ENCODE measurements at regions not wholly inside any gene's neighbourhood (a gene's known extent, or its start where the extent isn't known, plus 50 kb on each side); places are given as distances from the start of the nearest gene placed in this dataset.

DNA sequence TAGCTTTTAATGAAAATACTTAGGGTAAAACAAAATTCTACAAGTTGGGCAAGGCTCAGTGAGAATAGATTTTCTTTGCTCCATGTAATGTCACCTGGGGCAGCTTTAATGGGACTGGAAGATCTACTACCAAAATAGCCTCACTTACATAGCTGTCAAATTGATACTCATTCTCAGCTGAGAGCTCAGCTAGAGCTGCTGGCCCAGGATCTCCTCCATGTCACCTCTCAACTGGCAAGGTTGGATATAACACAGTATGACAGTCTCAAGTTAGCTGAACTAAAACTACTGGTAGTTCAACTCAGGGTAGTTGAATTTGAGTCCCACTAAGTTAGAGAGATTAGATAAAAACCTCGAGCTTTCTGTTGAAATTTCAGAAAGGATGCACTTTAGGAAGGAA, 218.5 kb upstream of the PLSCR5 start:
- Histone ChIP-seq H3K27ac (ENCODE audit: control insufficient read depth, insufficient read depth) (no peak overlapping the region), H3K4me2 (ENCODE audit: control insufficient read depth, insufficient read depth) (no peak overlapping the region), H4K20me1 (ENCODE audit: control insufficient read depth, insufficient read depth) (no peaks in the 10 kb centered on the region), H3K79me2 (ENCODE audit: control insufficient read depth, insufficient read depth, low read length) (no peaks in the 10 kb centered on the region), H2AFZ (ENCODE audit: control insufficient read depth, low read depth, low read length) (no peak overlapping the region), H3K27me3 (replicated peaks in 1 of 2; ENCODE audit: control insufficient read depth in 2 of 2, insufficient read depth in 2 of 2, low read length in 1 of 2) (no peaks in the 10 kb centered on the region), H3K4me3 (no peak overlapping the region), H3K4me1 (ENCODE audit: control insufficient read depth, insufficient read depth, low read length) (no peaks in the 10 kb centered on the region), H3K36me3 (ENCODE audit: control insufficient read depth in 2 of 2, insufficient read depth in 2 of 2, low read length in 1 of 2) (no peaks in the 10 kb centered on the region), H3K9ac (ENCODE audit: control insufficient read depth, insufficient read depth, low read length) (no peak overlapping the region), H3K9me3 (replicated peaks; ENCODE audit: control insufficient read depth, insufficient read depth, low read length) (no peaks in the 10 kb centered on the region)
- in situ Hi-C loops (cut with MboI), result no loop called here
- ChIA-PET SMC1A (ENCODE audit: uncharacterized antibody, unreplicated experiment) (no interaction called here), CTCF (no interaction called here), POLR2A (no interaction called here), RAD21 (ENCODE audit: unreplicated experiment) (no interaction called here)
- WGBS (ENCODE audit: insufficient coverage, insufficient replicate concordance, low lambda C conversion rate, missing lambda C conversion rate), result 0% methylated on average over 1 of the region's 1 CpG
- no TSS peak for BruUV-seq (replicated peaks)
- TF ChIP-seq ATF7 (IDR thresholded peaks at IDR 0.05; ENCODE audit: low read depth) (no peak), ZNF217 (IDR thresholded peaks at IDR 0.05) (no peak), STAT3 (IDR thresholded peaks at IDR 0.05; ENCODE audit: low read depth, low read length) (no peak), EGR1 (IDR thresholded peaks at IDR 0.05; ENCODE audit: borderline replicate concordance in 1 of 2, low read depth in 2 of 2, low read length in 2 of 2) (no peak), POLR2A (IDR thresholded peaks at IDR 0.05; ENCODE audit: low read depth, low read length) (no peak), SMAD5 (IDR thresholded peaks at IDR 0.05; ENCODE audit: low read depth) (no peak), SUPT20H (IDR thresholded peaks at IDR 0.05; ENCODE audit: borderline replicate concordance, control insufficient read depth, low read depth, low read length) (no peak), CEBPZ (IDR thresholded peaks at IDR 0.05; ENCODE audit: low read depth, low read length) (no peak), NFYA (IDR thresholded peaks at IDR 0.05; ENCODE audit: borderline replicate concordance, low read depth, low read length) (no peak)
- TF ChIP-seq, protein P1, sequence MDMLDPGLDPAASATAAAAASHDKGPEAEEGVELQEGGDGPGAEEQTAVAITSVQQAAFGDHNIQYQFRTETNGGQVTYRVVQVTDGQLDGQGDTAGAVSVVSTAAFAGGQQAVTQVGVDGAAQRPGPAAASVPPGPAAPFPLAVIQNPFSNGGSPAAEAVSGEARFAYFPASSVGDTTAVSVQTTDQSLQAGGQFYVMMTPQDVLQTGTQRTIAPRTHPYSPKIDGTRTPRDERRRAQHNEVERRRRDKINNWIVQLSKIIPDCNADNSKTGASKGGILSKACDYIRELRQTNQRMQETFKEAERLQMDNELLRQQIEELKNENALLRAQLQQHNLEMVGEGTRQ (IDR thresholded peaks at IDR 0.05; ENCODE audit: borderline replicate concordance, low read depth, low read length), result no peak
- ATAC-seq (no peak), FAIRE-seq (no peak), DNase-seq (ENCODE audit: low read depth, low spot score) (no peak)
- intact Hi-C loops (cut with micrococcal nuclease; ENCODE audit: unreplicated experiment), result no loop called here
